AG10803 (cell line): ENCODE measurements at regions not wholly inside any gene's neighbourhood (a gene's known extent, or its start where the extent isn't known, plus 50 kb on each side); places are given as distances from the start of the nearest gene placed in this dataset.

Experiments
- DNase-seq: peaks from one replicate; pipeline ENCODE4 v3.0.0; 2010; ENCODE audit warnings: low read depth
- H3K4me3 ChIP-seq: 2 replicates; pipeline ENCODE4 v1.5.1; 2011; ENCODE audit warnings: mild to moderate bottlenecking, low read length, control low read depth
- TF ChIP-seq, protein P1 (sequence below): conservative IDR thresholded peaks from 2 replicates; pipeline ENCODE4 v1.5.1; 2011; ENCODE audit warnings: mild to moderate bottlenecking, low read length, control low read depth, inconsistent platforms

DNA sequence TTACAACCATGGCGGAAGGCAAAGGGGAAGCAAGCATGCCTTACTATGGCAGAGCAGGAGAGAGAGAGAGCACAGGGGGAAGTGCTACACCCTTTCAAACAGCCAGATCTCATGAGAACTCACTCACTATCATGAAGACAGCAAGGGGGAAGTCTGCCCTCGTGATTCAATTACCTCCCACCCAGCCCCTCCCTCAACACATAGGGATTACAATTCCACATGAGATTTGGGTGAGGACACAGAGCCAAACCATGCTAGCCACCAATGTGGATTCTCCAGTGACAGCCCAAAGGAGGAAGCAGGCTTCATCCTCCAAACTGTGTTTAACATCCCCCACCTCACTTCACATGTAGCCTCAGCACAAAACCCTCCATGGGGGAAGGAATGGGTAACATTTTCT, 563.7 kb downstream of the CDK5RAP2 start:
- DNase-seq = no peak
- H3K4me3 ChIP-seq = no peak overlapping the region
- TF ChIP-seq, protein P1, sequence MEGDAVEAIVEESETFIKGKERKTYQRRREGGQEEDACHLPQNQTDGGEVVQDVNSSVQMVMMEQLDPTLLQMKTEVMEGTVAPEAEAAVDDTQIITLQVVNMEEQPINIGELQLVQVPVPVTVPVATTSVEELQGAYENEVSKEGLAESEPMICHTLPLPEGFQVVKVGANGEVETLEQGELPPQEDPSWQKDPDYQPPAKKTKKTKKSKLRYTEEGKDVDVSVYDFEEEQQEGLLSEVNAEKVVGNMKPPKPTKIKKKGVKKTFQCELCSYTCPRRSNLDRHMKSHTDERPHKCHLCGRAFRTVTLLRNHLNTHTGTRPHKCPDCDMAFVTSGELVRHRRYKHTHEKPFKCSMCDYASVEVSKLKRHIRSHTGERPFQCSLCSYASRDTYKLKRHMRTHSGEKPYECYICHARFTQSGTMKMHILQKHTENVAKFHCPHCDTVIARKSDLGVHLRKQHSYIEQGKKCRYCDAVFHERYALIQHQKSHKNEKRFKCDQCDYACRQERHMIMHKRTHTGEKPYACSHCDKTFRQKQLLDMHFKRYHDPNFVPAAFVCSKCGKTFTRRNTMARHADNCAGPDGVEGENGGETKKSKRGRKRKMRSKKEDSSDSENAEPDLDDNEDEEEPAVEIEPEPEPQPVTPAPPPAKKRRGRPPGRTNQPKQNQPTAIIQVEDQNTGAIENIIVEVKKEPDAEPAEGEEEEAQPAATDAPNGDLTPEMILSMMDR = no peak

DNA sequence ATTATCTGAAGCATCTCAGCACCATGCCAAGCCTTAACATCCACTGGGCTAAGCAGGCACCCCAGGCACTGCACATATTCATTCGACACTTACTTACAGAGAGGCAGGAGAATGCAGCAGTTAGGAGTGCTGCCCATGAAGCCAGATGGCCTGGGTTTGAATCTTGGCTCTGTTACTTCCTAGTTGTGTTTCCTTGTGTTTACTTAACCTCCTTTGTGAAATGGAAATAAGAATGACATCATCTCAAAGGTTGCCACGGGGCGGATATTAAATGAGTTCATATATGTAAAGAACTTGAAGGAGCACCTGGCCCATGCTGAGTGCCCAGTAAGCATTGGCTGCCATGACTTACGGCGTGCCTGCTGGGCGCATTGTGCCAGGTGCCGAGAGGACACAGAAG, 565.2 kb downstream of the CDK5RAP2 start:
- TF ChIP-seq, protein P1 = no peak
- no peak for DNase-seq
- H3K4me3 ChIP-seq = no peak overlapping the region

DNA sequence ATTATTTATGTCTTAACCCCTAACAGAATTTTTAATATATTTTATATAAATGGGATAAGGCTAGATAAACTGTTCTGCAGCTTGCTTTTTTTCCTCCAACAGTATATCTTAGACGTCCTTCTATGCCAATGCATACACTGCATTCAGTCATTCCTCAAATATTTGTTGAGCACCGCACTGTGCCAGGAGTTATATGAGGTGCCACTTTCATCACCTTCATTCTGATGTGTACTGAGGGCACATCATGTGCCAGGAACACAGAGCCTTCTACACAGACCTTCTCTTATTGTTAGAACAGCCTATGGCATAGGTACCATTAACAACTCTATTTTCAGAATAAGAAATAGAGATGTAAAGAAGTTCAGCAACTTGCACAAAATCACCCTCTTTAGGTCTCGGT, 570.1 kb downstream of the CDK5RAP2 start:
- DNase-seq = no peak
- no peak overlapping the region for H3K4me3 ChIP-seq
- TF ChIP-seq, protein P1 = no peak

DNA sequence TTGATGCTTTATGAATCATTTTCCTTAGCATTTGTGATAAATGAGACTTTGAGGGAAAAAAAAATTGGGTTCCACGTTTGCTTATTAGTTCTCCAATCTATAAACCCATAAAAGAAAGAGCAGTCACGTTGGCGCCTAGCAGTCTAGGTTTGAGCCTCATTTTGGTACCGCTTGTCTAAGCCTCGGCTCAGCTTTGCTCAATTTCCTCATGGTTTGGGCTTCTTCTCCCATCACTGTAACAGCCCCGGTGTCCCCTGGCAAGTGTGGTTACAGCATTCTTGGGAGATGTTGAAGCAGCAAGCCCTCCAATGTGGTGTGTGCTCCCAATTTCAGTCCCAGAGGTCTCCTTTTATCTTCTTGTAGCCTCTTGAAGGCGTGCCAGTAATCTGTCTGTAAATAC, 578.4 kb downstream of the CDK5RAP2 start:
- DNase-seq = no peak
- no peak overlapping the region for H3K4me3 ChIP-seq
- TF ChIP-seq, protein P1 = no peak

DNA sequence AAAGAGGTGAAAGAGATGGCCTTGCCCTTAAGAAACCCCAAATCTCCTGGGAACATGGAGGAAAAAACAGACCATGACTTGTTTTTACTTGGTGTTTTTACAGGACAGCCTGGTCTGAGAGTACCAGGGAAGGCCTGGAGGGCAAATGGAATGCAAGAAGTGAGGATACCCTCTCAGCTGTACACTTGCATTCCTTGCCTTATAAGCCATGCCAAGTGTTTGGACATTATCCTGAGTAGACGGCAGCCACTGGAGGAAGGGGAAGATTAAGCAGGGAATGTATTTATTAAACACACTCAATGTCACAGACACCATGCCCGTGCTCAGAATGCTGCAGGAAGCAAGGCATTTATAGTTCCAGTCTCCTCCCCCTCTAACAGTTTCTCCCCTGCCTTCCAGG, 581.4 kb downstream of the CDK5RAP2 start:
- TF ChIP-seq, protein P1 = no peak
- no peak for DNase-seq
- H3K4me3 ChIP-seq = no peak overlapping the region

DNA sequence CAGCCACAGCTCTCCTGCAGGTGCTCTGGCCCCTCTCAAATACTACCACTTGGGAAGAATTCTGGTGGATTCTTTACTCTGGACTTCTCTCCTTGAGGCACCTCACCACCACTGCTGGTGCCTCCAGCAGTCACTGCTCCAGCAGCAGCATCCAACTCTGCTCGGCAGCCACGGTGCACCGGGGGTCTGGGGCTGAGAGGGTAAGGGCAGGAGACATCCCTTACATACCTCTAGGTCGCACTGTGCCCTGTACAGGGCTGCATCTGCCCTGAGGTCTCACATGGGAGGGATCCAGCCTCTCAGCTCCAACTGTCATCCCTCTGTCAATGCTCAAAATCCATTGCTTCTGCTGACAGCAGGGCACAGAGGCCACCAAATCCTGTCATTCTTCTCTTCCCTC, 588.2 kb downstream of the CDK5RAP2 start:
- TF ChIP-seq, protein P1 = no peak
- no peak overlapping the region for H3K4me3 ChIP-seq
- no peak for DNase-seq

DNA sequence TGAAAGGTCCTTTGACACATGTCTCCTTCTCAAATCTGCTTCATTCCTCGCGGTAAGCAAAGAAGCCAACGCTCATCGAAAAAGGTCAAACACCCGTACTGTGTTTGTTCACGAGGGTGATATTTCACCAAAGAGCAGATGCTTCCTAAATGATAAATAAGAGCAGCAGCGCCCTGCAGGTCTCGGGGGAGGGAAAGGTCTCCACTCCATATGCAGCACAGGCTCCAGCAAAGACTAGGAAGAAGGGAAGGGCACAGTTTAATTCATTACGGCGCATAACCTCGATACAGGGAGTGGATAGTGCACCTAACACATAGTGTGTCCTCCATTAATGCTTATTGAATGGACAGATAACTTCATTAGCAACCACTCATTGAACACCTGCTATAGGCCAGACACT, 593.3 kb downstream of the CDK5RAP2 start:
- H3K4me3 ChIP-seq = no peak overlapping the region
- TF ChIP-seq, protein P1 = no peak
- DNase-seq = no peak
